B cell (primary cell): ENCODE measurements at regions not wholly inside any gene's neighbourhood (a gene's known extent, or its start where the extent isn't known, plus 50 kb on each side); places are given as distances from the start of the nearest gene placed in this dataset.

ENCODE experiments used
- ATAC-seq: fragments of 200-7000 bp; cut with Tn5 transposase; one replicate; pipeline ENCODE4 v1.10.0; 2021; ENCODE audit warnings: low read depth, mild to moderate bottlenecking, moderate number of reproducible peaks, moderate library complexity
- CTCF ChIA-PET: fragments of 350-600 bp; sonication (Branson Sonifier 250); formaldehyde crosslinking; loops from one replicate; lab custom pipeline; 2021; ENCODE audit warnings: antibody characterized with exemption, inconsistent platforms; lab: Charles Lee
- POLR2A ChIA-PET: fragments of 350-600 bp; sonication (Branson Sonifier 250); formaldehyde crosslinking; loops from one replicate; lab custom pipeline; 2021; ENCODE audit warnings: antibody characterized with exemption; lab: Charles Lee
- DNase-seq: peaks from one replicate; pipeline ENCODE4 v3.0.0; 2013
- H2AFZ ChIP-seq: 2 replicates; pipeline ENCODE4 v1.6.1; 2012; ENCODE audit warnings: mild to moderate bottlenecking, low read depth, low read length; ENCODE audit not compliant: insufficient read depth, poor library complexity, severe bottlenecking
- H3K27ac ChIP-seq, 2 donors: 1 replicate in 1 of 2; 2 replicates in 1 of 2; pipeline ENCODE4 v1.5.1; 2012 to 2013; ENCODE audit warnings: low read length in 2 of 2, mild to moderate bottlenecking in 2 of 2, moderate library complexity in 1 of 2
- H3K27me3 ChIP-seq, 4 experiments: fragments of 200-600 bp in 1 of 4; sonication (generic) in 1 of 4; replicated peaks in 1 of 4; 1 replicate in 2 of 4; 2 replicates in 2 of 4; pipeline versions ENCODE4 v1.6.1 to v1.7.0; 2013 to 2016; ENCODE audit warnings: low read length in 3 of 4, mild to moderate bottlenecking in 2 of 4, mixed read lengths in 1 of 4, moderate library complexity in 1 of 4; ENCODE audit not compliant: insufficient read depth in 4 of 4, control insufficient read depth in 3 of 4; ENCODE audit errors: control extremely low read depth in 1 of 4
- H3K36me3 ChIP-seq, 2 experiments: replicated peaks in 1 of 2; 1 replicate in 1 of 2; 2 replicates in 1 of 2; pipeline versions ENCODE4 v1.6.1 to v1.7.1; 2013; ENCODE audit warnings: low read length in 1 of 2; ENCODE audit not compliant: insufficient read depth in 2 of 2, control insufficient read depth in 1 of 2; ENCODE audit errors: control extremely low read depth in 1 of 2, extremely low read depth in 1 of 2
- H3K4me1 ChIP-seq, 2 donors: fragments of 200-600 bp in 1 of 2; sonication (generic) in 1 of 2; 1 replicate in 1 of 2; 2 replicates in 1 of 2; pipeline versions ENCODE4 v1.5.1 to v1.6.1; 2013 to 2017; ENCODE audit warnings: low read length in 2 of 2; ENCODE audit not compliant: control insufficient read depth in 2 of 2, insufficient read depth in 2 of 2
- H3K4me2 ChIP-seq: replicated peaks from 2 replicates; pipeline ENCODE3; 2012; ENCODE audit warnings: mild to moderate bottlenecking, low read depth, low read length; ENCODE audit not compliant: poor library complexity, severe bottlenecking
- H3K4me3 ChIP-seq, 5 experiments: fragments of 200-600 bp in 1 of 5; sonication (generic) in 1 of 5; 1 replicate in 3 of 5; 2 replicates in 2 of 5; pipeline versions ENCODE4 v1.5.1 to v1.7.0; 2011 to 2016; ENCODE audit warnings: low read length in 4 of 5, mild to moderate bottlenecking in 4 of 5, low read depth in 2 of 5, control low read depth in 1 of 5, moderate library complexity in 1 of 5; ENCODE audit not compliant: insufficient read depth in 1 of 5; ENCODE audit errors: control extremely low read depth in 1 of 5, extremely low read depth in 1 of 5
- H3K79me2 ChIP-seq: fragments of 200-600 bp; sonication (generic); one replicate; pipeline ENCODE4 v1.6.0; 2016; ENCODE audit warnings: low read length; ENCODE audit not compliant: control insufficient read depth, insufficient read depth
- H3K9ac ChIP-seq: fragments of 200-600 bp; sonication (generic); 2 replicates; pipeline ENCODE4 v1.6.1; 2017; ENCODE audit warnings: mild to moderate bottlenecking, low read length, moderate library complexity
- H3K9me3 ChIP-seq, 3 donors: one replicate each; pipeline versions ENCODE4 v1.6.1 to v1.7.1; 2013; ENCODE audit warnings: low read length in 2 of 3; ENCODE audit not compliant: control insufficient read depth in 2 of 3, insufficient read depth in 1 of 3; ENCODE audit errors: control extremely low read depth in 1 of 3
- H4K20me1 ChIP-seq: 2 replicates; pipeline ENCODE4 v1.6.0; 2012; ENCODE audit warnings: mild to moderate bottlenecking, low read length; ENCODE audit not compliant: insufficient read depth, control insufficient read depth, poor library complexity, severe bottlenecking
- H3K27ac Mint-ChIP-seq: one replicate; pipeline ENCODE4 v1.8.0; 2021; ENCODE audit warnings: mixed read lengths
- H3K27me3 Mint-ChIP-seq: one replicate; pipeline ENCODE4 v1.8.0; 2021; ENCODE audit warnings: mixed read lengths
- H3K4me1 Mint-ChIP-seq: one replicate; pipeline ENCODE4 v1.8.0; 2021; ENCODE audit warnings: mixed read lengths
- H3K4me3 Mint-ChIP-seq: one replicate; pipeline ENCODE4 v1.8.0; 2021; ENCODE audit warnings: mixed read lengths
- H3K9me3 Mint-ChIP-seq: one replicate; pipeline ENCODE4 v1.8.0; 2022; ENCODE audit warnings: mixed read lengths; ENCODE audit not compliant: insufficient read depth
- CTCF ChIP-seq: fragments of 200-600 bp; IDR thresholded peaks from one replicate; pipeline ENCODE4 v1.8.0; 2022; ENCODE audit warnings: antibody characterized with exemption, mild to moderate bottlenecking
- EZH2 ChIP-seq: IDR thresholded peaks from 2 replicates; pipeline ENCODE4 v1.6.1; 2012; ENCODE audit warnings: borderline replicate concordance, low read depth, mild to moderate bottlenecking, moderate library complexity, low read length; ENCODE audit not compliant: insufficient read depth, poor library complexity, severe bottlenecking
- WGBS: methylation state at CpG from one replicate; pipeline ENCODE4 v1.1.5; 2013; ENCODE audit warnings: missing lambda C conversion rate; ENCODE audit not compliant: insufficient coverage; 5-methylcytosine and 5-hydroxymethylcytosine counted together
- intact Hi-C: fragments of 100-400 bp; cut with micrococcal nuclease; formaldehyde crosslinking; loops from one replicate; pipeline ENCODE4 v1.10.0; 2022

DNA sequence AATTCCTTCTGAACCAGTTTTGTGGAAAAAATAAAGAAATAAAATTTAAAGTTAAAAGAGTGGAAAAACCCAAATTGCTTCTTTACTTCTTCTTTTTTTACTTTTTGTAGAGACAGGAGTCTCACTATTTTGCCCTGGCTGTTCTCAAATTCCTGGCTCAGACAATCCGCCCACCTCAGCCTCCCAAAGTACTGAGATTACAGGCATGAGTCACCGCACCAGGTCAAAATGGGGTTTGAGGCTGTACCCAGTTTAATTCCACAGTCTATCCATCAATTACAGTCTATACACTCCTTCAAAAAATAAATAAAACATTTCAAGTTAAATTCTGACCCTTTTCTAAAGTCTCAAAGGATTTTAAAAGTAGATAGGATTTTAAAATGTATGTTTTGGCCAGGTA, 120.3 kb downstream of the FAM161A start:
- H3K4me1 ChIP-seq, result no peaks in the 10 kb centered on the region
- H3K27ac ChIP-seq, result no peak overlapping the region
- no peak overlapping the region for H3K4me3 ChIP-seq
- no peaks in the 10 kb centered on the region for H3K79me2 ChIP-seq
- H3K9ac ChIP-seq, result no peak overlapping the region
- peaks cover 0 to 3% (median 0%) of the 10 kb centered on the region in 3 donors for H3K9me3 ChIP-seq
- no peak for DNase-seq
- 100% methylated on average over 1 of the region's 2 CpGs for WGBS
- ChIA-PET CTCF (interaction anchor here (0.7 kb wide), 1 partner anchor 287 kb away, joined by 4 read pairs; no protein-coding TSS in a partner anchor), POLR2A (no interaction called here)
- no peak overlapping the region for H3K4me3 Mint-ChIP-seq
- no peak overlapping the region for H3K27ac Mint-ChIP-seq
- intact Hi-C loops, result no loop called here
- TF ChIP-seq EZH2 (no peak), CTCF (no peak)
- no peak overlapping the region for H2AFZ ChIP-seq
- H3K4me2 ChIP-seq, result no peak overlapping the region
- no peaks in the 10 kb centered on the region for H3K9me3 Mint-ChIP-seq
- no peaks in the 10 kb centered on the region for H3K27me3 ChIP-seq
- H3K4me1 Mint-ChIP-seq, result no peaks in the 10 kb centered on the region
- H3K27me3 Mint-ChIP-seq, result peaks cover 3% of the 10 kb centered on the region
- no peaks in the 10 kb centered on the region for H4K20me1 ChIP-seq
- H3K36me3 ChIP-seq, result no peaks in the 10 kb centered on the region
- no peak for ATAC-seq

DNA sequence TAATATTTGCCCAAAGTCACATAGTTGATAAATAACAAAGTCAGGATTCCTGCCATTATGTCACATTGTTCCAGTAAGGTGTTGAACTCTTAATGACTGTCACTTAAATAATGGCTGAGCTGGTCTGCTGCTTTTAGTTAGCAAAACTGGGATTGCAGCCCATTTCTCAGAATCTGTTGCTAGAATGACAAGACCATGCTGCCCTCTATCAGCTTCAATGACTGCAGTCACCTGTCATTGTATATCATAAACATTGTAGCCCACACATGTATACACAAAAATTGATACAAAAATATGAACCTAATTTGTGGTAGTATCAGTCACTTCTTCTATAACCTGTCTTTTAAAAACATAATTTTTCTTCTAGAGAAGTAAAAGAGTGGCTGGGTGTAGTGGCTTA, 121.1 kb downstream of the FAM161A start:
- CTCF ChIA-PET, result no interaction called here

More for the DNA sequence above, 121.1 kb downstream of the FAM161A start:
- no peak overlapping the region for H3K27ac ChIP-seq
- no peak overlapping the region for H3K4me2 ChIP-seq
- Mint-ChIP-seq H3K4me1 (no peaks in the 10 kb centered on the region), H3K4me3 (no peak overlapping the region), H3K27me3 (peaks cover 6% of the 10 kb centered on the region), H3K27ac (no peak overlapping the region), H3K9me3 (no peaks in the 10 kb centered on the region)
- H3K36me3 ChIP-seq, result no peaks in the 10 kb centered on the region
- no peaks in the 10 kb centered on the region for H3K27me3 ChIP-seq
- POLR2A ChIA-PET, result no interaction called here
- TF ChIP-seq EZH2 (no peak), CTCF (no peak)
- intact Hi-C loops, result no loop called here
- no peak overlapping the region for H2AFZ ChIP-seq
- DNase-seq, result no peak
- no peak for ATAC-seq
- H3K9me3 ChIP-seq, result peaks cover 0 to 3% (median 0%) of the 10 kb centered on the region in 3 donors
- H3K4me3 ChIP-seq, result no peak overlapping the region
- H4K20me1 ChIP-seq, result no peaks in the 10 kb centered on the region
- no peak overlapping the region for H3K9ac ChIP-seq
- H3K4me1 ChIP-seq, result no peaks in the 10 kb centered on the region
- H3K79me2 ChIP-seq, result no peaks in the 10 kb centered on the region
